LNCAP (cell line): ENCODE measurements at regions not wholly inside any gene's neighbourhood (a gene's known extent, or its start where the extent isn't known, plus 50 kb on each side); places are given as distances from the start of the nearest gene placed in this dataset.

ENCODE experiments used
- CTCF ChIP-seq: fragments of 450-650 bp; IDR thresholded peaks from 2 replicates; pipeline ENCODE4 v1.5.1; 2017; ENCODE audit warnings: mild to moderate bottlenecking

GRCh38 chr2:209253544-209253943, 170.3 kb upstream of the MAP2 start:
- no peak for TF ChIP-seq CTCF

DNA sequence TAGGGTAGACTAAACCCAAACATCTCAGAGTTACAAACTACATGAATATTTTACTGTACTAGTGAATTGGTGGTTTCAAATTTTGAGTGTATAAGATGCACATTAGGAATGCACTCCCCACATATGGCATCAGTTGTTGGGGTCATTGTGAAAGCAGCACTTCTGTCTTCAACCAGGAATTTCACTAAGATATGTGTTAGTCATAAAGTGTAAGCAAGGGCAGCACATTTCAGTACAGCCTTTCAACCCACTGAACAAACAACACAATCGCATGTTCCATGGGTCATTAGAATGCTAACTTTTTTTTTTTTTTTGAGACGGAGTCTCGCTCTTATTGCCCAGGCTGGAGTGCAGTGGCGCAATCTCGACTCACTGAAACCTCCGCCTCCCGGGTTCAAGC, 164.1 kb upstream of the MAP2 start:
- no peak for TF ChIP-seq CTCF

GRCh38 chr2:209260281-209260680, 163.6 kb upstream of the MAP2 start:
- no peak for TF ChIP-seq CTCF

DNA sequence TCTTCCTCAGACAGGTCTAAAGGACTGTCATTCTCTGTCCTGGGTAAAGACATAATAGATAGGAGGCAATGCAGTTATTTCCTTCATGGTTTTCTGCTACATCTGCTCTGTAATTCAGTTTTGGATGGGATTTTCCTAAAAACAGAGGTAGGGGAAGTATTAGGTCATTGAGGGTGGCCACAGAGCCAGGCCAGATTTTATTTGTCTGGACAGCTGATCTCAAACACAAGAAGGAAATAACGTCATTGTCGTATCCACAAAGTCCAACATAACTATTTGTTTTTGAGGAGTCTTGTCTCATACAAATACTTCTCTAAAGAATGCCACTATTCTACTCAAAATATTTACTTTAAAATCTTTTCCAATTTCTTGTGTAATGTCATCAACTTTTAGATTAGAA, 154.8 kb upstream of the MAP2 start:
- no peak for TF ChIP-seq CTCF

DNA sequence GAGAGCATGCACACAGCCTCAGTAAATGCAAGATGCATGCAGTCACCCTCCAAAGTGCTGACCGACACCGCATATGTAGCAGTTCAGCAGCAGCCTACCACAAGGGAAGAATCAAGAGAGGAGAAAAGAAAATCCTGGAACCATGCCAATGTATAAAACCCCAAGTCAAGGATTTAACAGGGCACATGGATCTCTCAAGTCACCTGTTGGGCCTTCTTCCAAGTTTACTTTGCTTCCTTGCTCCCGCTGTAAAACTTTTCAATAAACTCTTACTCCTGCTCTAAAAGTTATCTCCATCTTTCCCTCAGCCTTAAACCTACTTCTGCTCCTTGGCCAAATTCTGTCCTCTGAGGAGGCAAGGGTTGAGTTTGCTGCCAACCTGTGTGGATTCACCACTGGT, 147.8 kb upstream of the MAP2 start:
- no peak for TF ChIP-seq CTCF

GRCh38 chr2:209277444-209277843, 146.4 kb upstream of the MAP2 start:
- TF ChIP-seq CTCF, result no peak

DNA sequence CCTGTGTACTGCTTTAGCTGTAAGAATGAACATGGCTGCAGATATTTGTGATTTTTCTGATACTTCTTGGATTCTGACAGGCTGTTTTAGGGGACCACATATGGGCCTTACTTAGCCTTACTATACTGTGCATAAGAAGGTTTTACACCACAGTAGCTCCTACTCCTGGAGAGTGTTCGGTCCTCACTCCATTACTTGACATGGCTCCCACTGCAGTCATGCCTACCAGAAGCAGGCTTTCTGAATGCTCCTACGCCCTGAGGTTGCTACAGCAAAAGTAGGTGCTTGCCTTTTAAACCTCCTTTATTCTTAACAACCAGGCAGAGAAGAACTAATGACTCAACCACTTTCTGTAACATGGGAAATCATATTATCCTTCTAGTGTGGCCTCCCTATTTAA, 125.2 kb upstream of the MAP2 start:
- no peak for TF ChIP-seq CTCF

- TF ChIP-seq CTCF, result no peak
Observed at GRCh38 chr2:209305026-209305425, 118.8 kb upstream of the MAP2 start.
